ENCODE measurements at regions not wholly inside any gene's neighbourhood (a gene's known extent, or its start where the extent isn't known, plus 50 kb on each side); places are given as distances from the start of the nearest gene placed in this dataset.

GRCh38 chr10:44186821-44187220 is 198.1 kb downstream of the CXCL12 start:
- Histone ChIP-seq H3K36me3 (ENCODE audit: insufficient read depth, low read length) (no peaks in the 10 kb centered on the region), H3K27me3 (ENCODE audit: insufficient read depth, low read length) (peaks cover 36% of the 10 kb centered on the region), H3K27ac (ENCODE audit: low read depth, low read length) (no peak overlapping the region), H3K79me2 (ENCODE audit: control insufficient read depth, insufficient read depth, low read length, unreplicated experiment) (no peaks in the 10 kb centered on the region), H2AFZ (ENCODE audit: low read length, unreplicated experiment) (no peak overlapping the region), H3K4me1 (ENCODE audit: control insufficient read depth, insufficient read depth, low read length, unreplicated experiment) (peaks cover 12% of the 10 kb centered on the region), H3K4me3 (ENCODE audit: low read depth, low read length) (no peak overlapping the region)

GRCh38 chr10:44186150-44186549 is 198.7 kb downstream of the CXCL12 start:
- Histone ChIP-seq H3K27me3 (ENCODE audit: insufficient read depth, low read length) (peaks cover 29% of the 10 kb centered on the region), H3K4me3 (ENCODE audit: low read depth, low read length) (no peak overlapping the region), H3K36me3 (ENCODE audit: insufficient read depth, low read length) (no peaks in the 10 kb centered on the region), H2AFZ (ENCODE audit: low read length, unreplicated experiment) (no peak overlapping the region), H3K79me2 (ENCODE audit: control insufficient read depth, insufficient read depth, low read length, unreplicated experiment) (no peaks in the 10 kb centered on the region), H3K4me1 (ENCODE audit: control insufficient read depth, insufficient read depth, low read length, unreplicated experiment) (peaks cover 12% of the 10 kb centered on the region), H3K27ac (ENCODE audit: low read depth, low read length) (no peak overlapping the region)

- H3K79me2 ChIP-seq (ENCODE audit: control insufficient read depth, insufficient read depth, low read length, unreplicated experiment) = no peaks in the 10 kb centered on the region
- H3K4me3 ChIP-seq (ENCODE audit: low read depth, low read length) = no peak overlapping the region
- H3K27me3 ChIP-seq (ENCODE audit: insufficient read depth, low read length) = peaks cover 22% of the 10 kb centered on the region
- no peak overlapping the region for H2AFZ ChIP-seq (ENCODE audit: low read length, unreplicated experiment)
- H3K36me3 ChIP-seq (ENCODE audit: insufficient read depth, low read length) = no peaks in the 10 kb centered on the region
- H3K4me1 ChIP-seq (ENCODE audit: control insufficient read depth, insufficient read depth, low read length, unreplicated experiment) = peaks cover 18% of the 10 kb centered on the region
- H3K27ac ChIP-seq (ENCODE audit: low read depth, low read length) = no peak overlapping the region
Measured at GRCh38 chr10:44185315-44185666, 199.6 kb downstream of the CXCL12 start.

- Histone ChIP-seq H3K79me2 (ENCODE audit: control insufficient read depth, insufficient read depth, low read length, unreplicated experiment) (no peaks in the 10 kb centered on the region), H3K4me3 (ENCODE audit: low read depth, low read length) (no peak overlapping the region), H3K27ac (ENCODE audit: low read depth, low read length) (no peak overlapping the region), H3K4me1 (ENCODE audit: control insufficient read depth, insufficient read depth, low read length, unreplicated experiment) (peaks cover 23% of the 10 kb centered on the region), H3K36me3 (ENCODE audit: insufficient read depth, low read length) (no peaks in the 10 kb centered on the region), H2AFZ (ENCODE audit: low read length, unreplicated experiment) (no peak overlapping the region), H3K27me3 (ENCODE audit: insufficient read depth, low read length) (peaks cover 22% of the 10 kb centered on the region)
Measured at GRCh38 chr10:44184633-44185314, 200.1 kb downstream of the CXCL12 start.

GRCh38 chr10:44183667-44184632 is 200.9 kb downstream of the CXCL12 start:
- Histone ChIP-seq H3K36me3 (ENCODE audit: insufficient read depth, low read length) (no peaks in the 10 kb centered on the region), H3K27ac (ENCODE audit: low read depth, low read length) (no peak overlapping the region), H3K79me2 (ENCODE audit: control insufficient read depth, insufficient read depth, low read length, unreplicated experiment) (no peaks in the 10 kb centered on the region), H3K4me3 (ENCODE audit: low read depth, low read length) (no peak overlapping the region), H2AFZ (ENCODE audit: low read length, unreplicated experiment) (no peak overlapping the region), H3K4me1 (ENCODE audit: control insufficient read depth, insufficient read depth, low read length, unreplicated experiment) (peaks cover 23% of the 10 kb centered on the region), H3K27me3 (ENCODE audit: insufficient read depth, low read length) (peaks cover 22% of the 10 kb centered on the region)

GRCh38 chr10:44182909-44183308 is 202.0 kb downstream of the CXCL12 start:
- Histone ChIP-seq H3K27me3 (ENCODE audit: insufficient read depth, low read length) (peaks cover 22% of the 10 kb centered on the region), H3K36me3 (ENCODE audit: insufficient read depth, low read length) (no peaks in the 10 kb centered on the region), H3K79me2 (ENCODE audit: control insufficient read depth, insufficient read depth, low read length, unreplicated experiment) (no peaks in the 10 kb centered on the region), H3K4me3 (ENCODE audit: low read depth, low read length) (no peak overlapping the region), H3K4me1 (ENCODE audit: control insufficient read depth, insufficient read depth, low read length, unreplicated experiment) (peaks cover 23% of the 10 kb centered on the region), H2AFZ (ENCODE audit: low read length, unreplicated experiment) (no peak overlapping the region), H3K27ac (ENCODE audit: low read depth, low read length) (no peak overlapping the region)

- Histone ChIP-seq H3K4me3 (ENCODE audit: low read depth, low read length) (peak overlapping the region; percentile 42), H2AFZ (ENCODE audit: low read length, unreplicated experiment) (no peak overlapping the region), H3K4me1 (ENCODE audit: control insufficient read depth, insufficient read depth, low read length, unreplicated experiment) (peaks cover 23% of the 10 kb centered on the region), H3K27me3 (ENCODE audit: insufficient read depth, low read length) (peaks cover 19% of the 10 kb centered on the region; the same call in 1 of the 2 replicates), H3K27ac (ENCODE audit: low read depth, low read length) (no peak overlapping the region), H3K36me3 (ENCODE audit: insufficient read depth, low read length) (no peaks in the 10 kb centered on the region), H3K79me2 (ENCODE audit: control insufficient read depth, insufficient read depth, low read length, unreplicated experiment) (no peaks in the 10 kb centered on the region)
Measured at GRCh38 chr10:44180321-44181168, 204.4 kb downstream of the CXCL12 start.

- Histone ChIP-seq H3K27me3 (ENCODE audit: insufficient read depth, low read length) (peaks cover 32% of the 10 kb centered on the region; the same call in 1 of the 2 replicates), H3K4me1 (ENCODE audit: control insufficient read depth, insufficient read depth, low read length, unreplicated experiment) (peaks cover 20% of the 10 kb centered on the region), H3K4me3 (ENCODE audit: low read depth, low read length) (no peak overlapping the region), H3K79me2 (ENCODE audit: control insufficient read depth, insufficient read depth, low read length, unreplicated experiment) (no peaks in the 10 kb centered on the region), H2AFZ (ENCODE audit: low read length, unreplicated experiment) (no peak overlapping the region), H3K27ac (ENCODE audit: low read depth, low read length) (no peak overlapping the region), H3K36me3 (ENCODE audit: insufficient read depth, low read length) (no peaks in the 10 kb centered on the region)
Measured at GRCh38 chr10:44178856-44179255, 206.0 kb downstream of the CXCL12 start.

GRCh38 chr10:44178281-44178680 is 206.6 kb downstream of the CXCL12 start:
- Histone ChIP-seq H3K27ac (ENCODE audit: low read depth, low read length) (no peak overlapping the region), H3K79me2 (ENCODE audit: control insufficient read depth, insufficient read depth, low read length, unreplicated experiment) (no peaks in the 10 kb centered on the region), H3K27me3 (ENCODE audit: insufficient read depth, low read length) (peaks cover 35% of the 10 kb centered on the region; the same call in 1 of the 2 replicates), H3K4me1 (ENCODE audit: control insufficient read depth, insufficient read depth, low read length, unreplicated experiment) (peaks cover 14% of the 10 kb centered on the region), H2AFZ (ENCODE audit: low read length, unreplicated experiment) (no peak overlapping the region), H3K4me3 (ENCODE audit: low read depth, low read length) (no peak overlapping the region), H3K36me3 (ENCODE audit: insufficient read depth, low read length) (no peaks in the 10 kb centered on the region)

- Histone ChIP-seq H3K4me3 (ENCODE audit: low read depth, low read length) (no peak overlapping the region), H2AFZ (ENCODE audit: low read length, unreplicated experiment) (no peak overlapping the region), H3K36me3 (ENCODE audit: insufficient read depth, low read length) (no peaks in the 10 kb centered on the region), H3K4me1 (ENCODE audit: control insufficient read depth, insufficient read depth, low read length, unreplicated experiment) (peaks cover 12% of the 10 kb centered on the region), H3K79me2 (ENCODE audit: control insufficient read depth, insufficient read depth, low read length, unreplicated experiment) (no peaks in the 10 kb centered on the region), H3K27ac (ENCODE audit: low read depth, low read length) (no peak overlapping the region), H3K27me3 (ENCODE audit: insufficient read depth, low read length) (peaks cover 35% of the 10 kb centered on the region; the same call in 1 of the 2 replicates)
Measured at GRCh38 chr10:44177610-44178009, 207.3 kb downstream of the CXCL12 start.

All from ACC112 (cell line).